OCI-LY1 (cell line): ENCODE measurements at regions not wholly inside any gene's neighbourhood (a gene's known extent, or its start where the extent isn't known, plus 50 kb on each side); places are given as distances from the start of the nearest gene placed in this dataset.

Experiments used
- H2AFZ ChIP-seq: fragments of 200-600 bp; sonication (generic), shearing (Covaris generic); 2 replicates; pipeline ENCODE4 v1.6.0; 2014; ENCODE audit warnings: antibody characterized with exemption, mild to moderate bottlenecking, low read length
- H3F3A ChIP-seq: fragments of 200-600 bp; sonication (generic), shearing (Covaris generic); 2 replicates; pipeline ENCODE4 v1.6.0; 2014; ENCODE audit warnings: mild to moderate bottlenecking, antibody characterized with exemption, low read length, moderate library complexity; ENCODE audit not compliant: insufficient read depth
- H3K27ac ChIP-seq: fragments of 200-600 bp; sonication (generic); 2 replicates; pipeline ENCODE4 v1.5.1; 2014; ENCODE audit warnings: low read length, mixed run types, mild to moderate bottlenecking, low read depth; ENCODE audit not compliant: poor library complexity, severe bottlenecking
- H3K27me3 ChIP-seq: fragments of 200-600 bp; sonication (generic); 2 replicates; pipeline ENCODE4 v1.6.0; 2014; ENCODE audit warnings: antibody characterized with exemption, mild to moderate bottlenecking, low read length, moderate library complexity; ENCODE audit not compliant: insufficient read depth
- H3K36me3 ChIP-seq: fragments of 200-600 bp; sonication (generic); 2 replicates; pipeline ENCODE4 v1.6.1; 2014; ENCODE audit warnings: mild to moderate bottlenecking, antibody characterized with exemption, low read length, moderate library complexity, mixed read lengths; ENCODE audit not compliant: insufficient read depth
- H3K4me1 ChIP-seq: fragments of 200-600 bp; sonication (generic); 2 replicates; pipeline ENCODE4 v1.5.1; 2014; ENCODE audit warnings: mild to moderate bottlenecking, low read length, moderate library complexity; ENCODE audit not compliant: insufficient read depth, severe bottlenecking
- H3K4me2 ChIP-seq: fragments of 200-600 bp; sonication (generic), shearing (Covaris generic); 2 replicates; pipeline ENCODE4 v1.6.1; 2014; ENCODE audit warnings: low read length
- H3K4me3 ChIP-seq: fragments of 200-600 bp; sonication (generic); 2 replicates; pipeline ENCODE4 v1.5.1; 2014; ENCODE audit warnings: low read length, low read depth, mild to moderate bottlenecking, mixed read lengths; ENCODE audit not compliant: poor library complexity, severe bottlenecking
- H3K79me2 ChIP-seq: fragments of 200-600 bp; shearing (Covaris generic); 2 replicates; pipeline ENCODE4 v1.6.1; 2016; ENCODE audit warnings: mixed run types, low read length, mixed read lengths; ENCODE audit not compliant: insufficient read depth
- H3K9ac ChIP-seq: fragments of 200-600 bp; sonication (generic), shearing (Covaris generic); 2 replicates; pipeline ENCODE4 v1.6.1; 2014; ENCODE audit warnings: mild to moderate bottlenecking, low read length, mixed read lengths
- H3K9me2 ChIP-seq: fragments of 200-600 bp; sonication (generic), shearing (Covaris generic); 2 replicates; pipeline ENCODE4 v1.6.1; 2014; ENCODE audit warnings: low read depth, mild to moderate bottlenecking, low read length, mixed read lengths
- H3K9me3 ChIP-seq: fragments of 200-600 bp; shearing (Covaris generic); 2 replicates; pipeline ENCODE4 v1.6.1; 2014; ENCODE audit warnings: low read length, mixed read lengths
- H4K20me1 ChIP-seq: fragments of 200-600 bp; sonication (generic), shearing (Covaris generic); 2 replicates; pipeline ENCODE4 v1.6.0; 2016; ENCODE audit warnings: mild to moderate bottlenecking, low read length; ENCODE audit not compliant: insufficient read depth
- CTCF ChIP-seq: fragments of 200-600 bp; sonication (generic), shearing (Covaris generic); IDR thresholded peaks from 2 replicates; pipeline ENCODE4 v1.5.1; 2017; ENCODE audit warnings: mild to moderate bottlenecking, antibody characterized with exemption, low read length, moderate library complexity, mixed read lengths
- EZH2 ChIP-seq: fragments of 200-600 bp; sonication (generic), shearing (Covaris generic); IDR thresholded peaks from 2 replicates; pipeline ENCODE4 v1.8.0; 2017; ENCODE audit warnings: borderline replicate concordance, mixed run types, mild to moderate bottlenecking, antibody characterized with exemption, low read length, moderate library complexity, mixed read lengths

GRCh38 chr2:6103372-6103771, 411.2 kb downstream of the SOX11 start:
- Histone ChIP-seq H3K4me1 (peaks cover 6% of the 10 kb centered on the region), H3K9me3 (no peaks in the 10 kb centered on the region), H3K36me3 (no peaks in the 10 kb centered on the region), H3F3A (no peaks in the 10 kb centered on the region), H3K4me3 (no peak overlapping the region), H3K9ac (no peak overlapping the region), H3K27me3 (no peaks in the 10 kb centered on the region), H3K9me2 (no peaks in the 10 kb centered on the region), H4K20me1 (no peaks in the 10 kb centered on the region), H2AFZ (no peak overlapping the region), H3K27ac (no peak overlapping the region), H3K4me2 (no peak overlapping the region), H3K79me2 (no peaks in the 10 kb centered on the region)
- TF ChIP-seq CTCF (no peak), EZH2 (no peak)

- Histone ChIP-seq H3K4me1 (peaks cover 6% of the 10 kb centered on the region), H3F3A (no peaks in the 10 kb centered on the region), H3K27me3 (no peaks in the 10 kb centered on the region), H3K4me2 (no peak overlapping the region), H3K79me2 (no peaks in the 10 kb centered on the region), H2AFZ (no peak overlapping the region), H3K4me3 (no peak overlapping the region), H3K27ac (no peak overlapping the region), H3K9ac (no peak overlapping the region), H3K9me2 (no peaks in the 10 kb centered on the region), H4K20me1 (no peaks in the 10 kb centered on the region), H3K36me3 (no peaks in the 10 kb centered on the region), H3K9me3 (no peaks in the 10 kb centered on the region)
- peak; percentile 57; the same call in 1 of the 2 replicates for TF ChIP-seq CTCF
- TF ChIP-seq EZH2, result no peak
Observed at GRCh38 chr2:6103949-6104348, 411.8 kb downstream of the SOX11 start.

- Histone ChIP-seq H3K4me2 (no peak overlapping the region), H4K20me1 (no peaks in the 10 kb centered on the region), H3K4me3 (no peak overlapping the region), H3K27me3 (no peaks in the 10 kb centered on the region), H3K4me1 (peaks cover 9% of the 10 kb centered on the region), H3K9me3 (no peaks in the 10 kb centered on the region), H3K27ac (no peak overlapping the region), H3K9ac (no peak overlapping the region), H3F3A (no peaks in the 10 kb centered on the region), H3K9me2 (no peaks in the 10 kb centered on the region), H2AFZ (no peak overlapping the region), H3K79me2 (no peaks in the 10 kb centered on the region), H3K36me3 (no peaks in the 10 kb centered on the region)
- no peak for TF ChIP-seq CTCF
- TF ChIP-seq EZH2, result no peak
Observed at GRCh38 chr2:6107290-6107689, 415.1 kb downstream of the SOX11 start.
